IMR-90 (cell line): ENCODE measurements at regions not wholly inside any gene's neighbourhood (a gene's known extent, or its start where the extent isn't known, plus 50 kb on each side); places are given as distances from the start of the nearest gene placed in this dataset.
A peak's percentile ranks its signal among the peaks of the same experiment; 100 is the strongest.

Source experiments
- ATAC-seq: fragments of 200-7000 bp; cut with Tn5 transposase; 2 replicates; pipeline ENCODE4 v1.9.1; 2020; ENCODE audit warnings: low read depth, mild to moderate bottlenecking, moderate library complexity
- BruUV-seq: library from RNA; stranded (reverse); fragments of 400-500 nt; replicated peaks from 2 replicates; lab custom pipeline; 2021; lab: Mats Ljungman, UMichigan
- CTCF ChIA-PET: fragments of 300-600 bp; formaldehyde crosslinking; extraction: SDS; loops from one replicate; lab custom pipeline; 2021; ENCODE audit warnings: antibody characterized with exemption; lab: Yijun Ruan, JAX
- POLR2A ChIA-PET: fragments of 300-600 bp; sonication (Branson Sonifier 250); formaldehyde crosslinking; loops from one replicate; lab custom pipeline; 2022; ENCODE audit warnings: antibody characterized with exemption; ENCODE audit not compliant: unreplicated experiment; lab: Charles Lee
- DNase-seq: peaks from one replicate; pipeline ENCODE4 v3.0.0; 2013
- H2AFZ ChIP-seq: replicated peaks from 2 replicates; pipeline ENCODE3; 2013; ENCODE audit warnings: low read length, mild to moderate bottlenecking; ENCODE audit not compliant: poor library complexity
- H2AK5ac ChIP-seq: 2 replicates; pipeline ENCODE4 v1.6.1; 2013; ENCODE audit warnings: low read depth, low read length, inconsistent platforms
- H2AK9ac ChIP-seq: replicated peaks from 2 replicates; pipeline ENCODE3; 2013; ENCODE audit warnings: mild to moderate bottlenecking, low read depth, low read length, moderate library complexity; ENCODE audit not compliant: poor library complexity
- H2BK120ac ChIP-seq: 2 replicates; pipeline ENCODE4 v1.6.1; 2013; ENCODE audit warnings: low read depth, low read length, inconsistent platforms
- H2BK15ac ChIP-seq: 3 replicates; pipeline ENCODE4 v1.6.1; 2013; ENCODE audit warnings: low read depth, low read length, inconsistent platforms
- H2BK20ac ChIP-seq: 2 replicates; pipeline ENCODE4 v1.6.1; 2013; ENCODE audit warnings: low read depth, mild to moderate bottlenecking, inconsistent platforms, low read length, moderate library complexity
- H2BK5ac ChIP-seq: 2 replicates; pipeline ENCODE4 v1.6.1; 2013; ENCODE audit warnings: mild to moderate bottlenecking, low read depth, low read length, inconsistent platforms; ENCODE audit not compliant: poor library complexity, severe bottlenecking
- H3K14ac ChIP-seq: replicated peaks from 2 replicates; pipeline ENCODE4 v1.6.1; 2013; ENCODE audit warnings: low read depth, low read length, inconsistent platforms
- H3K18ac ChIP-seq: 2 replicates; pipeline ENCODE4 v1.6.1; 2013; ENCODE audit warnings: low read depth, low read length, control low read depth
- H3K23ac ChIP-seq: 2 replicates; pipeline ENCODE4 v1.6.1; 2013; ENCODE audit warnings: low read depth, low read length, inconsistent platforms
- H3K27ac ChIP-seq: 2 replicates; pipeline ENCODE4 v1.5.1; 2013; ENCODE audit warnings: mild to moderate bottlenecking, control low read depth, low read length; ENCODE audit not compliant: insufficient read depth
- H3K27me3 ChIP-seq: 2 replicates; pipeline ENCODE4 v1.6.1; 2013; ENCODE audit warnings: low read length; ENCODE audit not compliant: control insufficient read depth, insufficient read depth
- H3K36me3 ChIP-seq: 2 replicates; pipeline ENCODE4 v1.6.1; 2013; ENCODE audit warnings: low read length, mixed read lengths; ENCODE audit not compliant: control insufficient read depth, insufficient read depth
- H3K4ac ChIP-seq: 2 replicates; pipeline ENCODE4 v1.6.1; 2013; ENCODE audit warnings: low read depth, low read length, inconsistent platforms
- H3K4me1 ChIP-seq: 2 replicates; pipeline ENCODE4 v1.6.1; 2013; ENCODE audit warnings: low read length, mixed read lengths; ENCODE audit not compliant: control insufficient read depth, insufficient read depth
- H3K4me2 ChIP-seq: 2 replicates; pipeline ENCODE4 v1.6.1; 2013; ENCODE audit warnings: low read depth, mild to moderate bottlenecking, control low read depth, low read length, moderate library complexity
- H3K4me3 ChIP-seq: 2 replicates; pipeline ENCODE4 v1.5.1; 2013; ENCODE audit warnings: low read depth, mild to moderate bottlenecking, control low read depth, low read length, moderate library complexity; ENCODE audit not compliant: insufficient read depth
- H3K56ac ChIP-seq: 2 replicates; pipeline ENCODE4 v1.6.1; 2013; ENCODE audit warnings: low read length, inconsistent platforms; ENCODE audit not compliant: insufficient read depth; ENCODE audit errors: extremely low read depth
- H3K79me1 ChIP-seq, 2 experiments: 2 replicates each; pipeline ENCODE4 v1.6.1; 2013; ENCODE audit warnings: low read length in 2 of 2, inconsistent platforms in 1 of 2, low read depth in 1 of 2
- H3K9ac ChIP-seq: 2 replicates; pipeline ENCODE4 v1.6.1; 2013; ENCODE audit warnings: low read depth, low read length, control low read depth
- H3K9me1 ChIP-seq: 2 replicates; pipeline ENCODE4 v1.6.1; 2013; ENCODE audit warnings: low read length, inconsistent platforms; ENCODE audit not compliant: insufficient read depth
- H3K9me3 ChIP-seq: 2 replicates; pipeline ENCODE4 v1.6.1; 2013; ENCODE audit warnings: low read length; ENCODE audit not compliant: control insufficient read depth, insufficient read depth
- H4K20me1 ChIP-seq: 2 replicates; pipeline ENCODE4 v1.6.1; 2013; ENCODE audit warnings: low read length, inconsistent platforms; ENCODE audit not compliant: insufficient read depth
- H4K5ac ChIP-seq: 2 replicates; pipeline ENCODE4 v1.6.1; 2013; ENCODE audit warnings: mild to moderate bottlenecking, low read depth, low read length, control low read depth
- H4K8ac ChIP-seq, 2 experiments: 2 replicates each; pipeline ENCODE4 v1.6.1; 2013; ENCODE audit warnings: low read depth in 2 of 2, low read length in 2 of 2, control low read depth in 1 of 2, inconsistent platforms in 1 of 2
- H4K91ac ChIP-seq: 2 replicates; pipeline ENCODE4 v1.6.1; 2013; ENCODE audit warnings: low read depth, low read length, inconsistent platforms; ENCODE audit not compliant: insufficient read depth
- BHLHE40 ChIP-seq: fragments of 150-350 bp; IDR thresholded peaks from 2 replicates; pipeline ENCODE4 v1.6.1; 2016; ENCODE audit warnings: mild to moderate bottlenecking, low read depth, low read length
- CEBPB ChIP-seq: IDR thresholded peaks from 2 replicates; pipeline ENCODE4 v1.6.1; 2012; ENCODE audit warnings: low read depth, low read length, improper control_type of control experiment
- CHD1 ChIP-seq: IDR thresholded peaks from 2 replicates; pipeline ENCODE4 v1.6.1; 2012; ENCODE audit warnings: low read depth, low read length, improper control_type of control experiment
- CTCF ChIP-seq: conservative IDR thresholded peaks from 2 replicates; pipeline ENCODE4 v1.5.1; 2012; ENCODE audit warnings: mild to moderate bottlenecking, low read depth, low read length, improper control_type of control experiment
- ELK1 ChIP-seq: fragments of 150-350 bp; IDR thresholded peaks from 2 replicates; pipeline ENCODE4 v1.6.1; 2016; ENCODE audit warnings: low read depth, mild to moderate bottlenecking, low read length, moderate library complexity, borderline replicate concordance
- MAFK ChIP-seq: IDR thresholded peaks from 2 replicates; pipeline ENCODE4 v1.6.1; 2012; ENCODE audit warnings: low read depth, low read length, improper control_type of control experiment
- MAZ ChIP-seq: IDR thresholded peaks from 2 replicates; pipeline ENCODE4 v1.6.1; 2012; ENCODE audit warnings: low read depth, mild to moderate bottlenecking, low read length, improper control_type of control experiment, moderate library complexity, borderline replicate concordance
- MXI1 ChIP-seq: IDR thresholded peaks from 2 replicates; pipeline ENCODE4 v1.6.1; 2012; ENCODE audit warnings: low read depth, mild to moderate bottlenecking, low read length, moderate library complexity, borderline replicate concordance
- NFE2L2 ChIP-seq: fragments of 150-350 bp; IDR thresholded peaks from 2 replicates; pipeline ENCODE4 v1.6.1; 2016; ENCODE audit warnings: low read depth, mild to moderate bottlenecking, low read length
- POLR2A ChIP-seq: IDR thresholded peaks from 2 replicates; pipeline ENCODE4 v1.6.1; 2012; ENCODE audit warnings: mild to moderate bottlenecking, low read depth, low read length
- RAD21 ChIP-seq: IDR thresholded peaks from 2 replicates; pipeline ENCODE4 v1.6.1; 2012; ENCODE audit warnings: low read length, improper control_type of control experiment
- RCOR1 ChIP-seq: IDR thresholded peaks from 2 replicates; pipeline ENCODE4 v1.6.1; 2012; ENCODE audit warnings: mild to moderate bottlenecking, low read length, improper control_type of control experiment; ENCODE audit not compliant: insufficient replicate concordance
- RFX5 ChIP-seq: IDR thresholded peaks from 2 replicates; pipeline ENCODE4 v1.8.0; 2012; ENCODE audit warnings: low read depth, mild to moderate bottlenecking, low read length, moderate library complexity
- SMC3 ChIP-seq: fragments of 150-350 bp; IDR thresholded peaks from 2 replicates; pipeline ENCODE4 v1.6.1; 2016; ENCODE audit warnings: low read depth, mild to moderate bottlenecking, antibody characterized with exemption, low read length, moderate library complexity
- USF2 ChIP-seq: fragments of 150-350 bp; IDR thresholded peaks from 2 replicates; pipeline ENCODE4 v1.6.1; 2017; ENCODE audit warnings: mild to moderate bottlenecking, antibody characterized with exemption, low read length, low read depth
- WGBS, 2 experiments: methylation state at CpG; one replicate each; pipeline versions ENCODE4 v1.1.5 to v1.1.7; 2013; ENCODE audit warnings: missing lambda C conversion rate in 2 of 2; ENCODE audit not compliant: insufficient read length in 1 of 2; ENCODE audit errors: extremely low coverage in 2 of 2; 5-methylcytosine and 5-hydroxymethylcytosine counted together
- dilution Hi-C: fragments of 300-500 bp; cut with HindIII; formaldehyde crosslinking; loops from one replicate; pipeline ENCODE4 v1.14.3; 2018; ENCODE audit warnings: low sequenced_read_pairs; ENCODE audit not compliant: unreplicated experiment
- in situ Hi-C: fragments of 300-500 bp; cut with MboI; formaldehyde crosslinking; loops from 3 replicates; pipeline ENCODE4 v1.14.3; 2019; ENCODE audit warnings: low sequenced_read_pairs, inconsistent platforms, mixed read lengths
- intact Hi-C: fragments of 100-400 bp; cut with micrococcal nuclease; formaldehyde crosslinking; loops from 2 replicates; pipeline ENCODE4 v1.10.0; 2022

- intact Hi-C loops = loop anchor here (10.0 kb wide), 1 partner anchor 161 kb away; no protein-coding TSS in a partner anchor
- WGBS, 2 experiments = no CpG with 5 or more reads among the region's 1 CpG
- POLR2A ChIA-PET = no interaction called here
Measured at GRCh38 chr2:220356076-220356475, 728.6 kb downstream of the SLC4A3 start.

More at GRCh38 chr2:220356076-220356475, 728.6 kb downstream of the SLC4A3 start:
- no peak overlapping the region for H2BK20ac ChIP-seq
- no peaks in the 10 kb centered on the region for H3K79me1 ChIP-seq
- H3K9me3 ChIP-seq = no peaks in the 10 kb centered on the region
- no peaks in the 10 kb centered on the region for H3K36me3 ChIP-seq
- no peak overlapping the region for H2BK15ac ChIP-seq
- BruUV-seq = no TSS peak
- H3K27me3 ChIP-seq = no peaks in the 10 kb centered on the region
- H2AK9ac ChIP-seq = no peak overlapping the region
- no peak for TF ChIP-seq NFE2L2
- TF ChIP-seq MAFK = no peak
- no peak for TF ChIP-seq BHLHE40
- no peak for TF ChIP-seq RAD21
- TF ChIP-seq ELK1 = no peak
- no peak for TF ChIP-seq SMC3
- TF ChIP-seq USF2 = no peak
- TF ChIP-seq CEBPB = no peak
- TF ChIP-seq CTCF = no peak
- TF ChIP-seq POLR2A = no peak
- no peak for TF ChIP-seq RCOR1
- no peak for TF ChIP-seq MAZ
- no peak for TF ChIP-seq RFX5
- no peak for TF ChIP-seq MXI1
- no peak for TF ChIP-seq CHD1
- in situ Hi-C loops (no loop called here), dilution Hi-C loops (no loop called here)
- no peak overlapping the region for H2AFZ ChIP-seq
- H3K4me3 ChIP-seq = no peak overlapping the region
- no peak overlapping the region for H2BK5ac ChIP-seq
- no peak overlapping the region for H2AK5ac ChIP-seq
- H3K23ac ChIP-seq = no peak overlapping the region
- no peaks in the 10 kb centered on the region for H4K20me1 ChIP-seq
- ATAC-seq = no peak
- CTCF ChIA-PET = no interaction called here
- no peak overlapping the region for H4K91ac ChIP-seq
- H4K5ac ChIP-seq = no peak overlapping the region
- peak overlapping the region; percentile 8; the same call in 1 of the 2 replicates for H3K14ac ChIP-seq
- H3K56ac ChIP-seq = no peak overlapping the region
- no peak overlapping the region for H3K18ac ChIP-seq
- no peak overlapping the region for H3K27ac ChIP-seq
- no peak overlapping the region for H3K4me2 ChIP-seq
- H3K9me1 ChIP-seq = no peaks in the 10 kb centered on the region; the same call in 1 of the 2 replicates
- peak; percentile 24 for DNase-seq
- no peaks in the 10 kb centered on the region for H3K4me1 ChIP-seq
- no peak overlapping the region for H3K4ac ChIP-seq
- no peak overlapping the region for H4K8ac ChIP-seq
- H2BK120ac ChIP-seq = no peak overlapping the region
- no peak overlapping the region for H3K9ac ChIP-seq
